HG03457 (cell line): ENCODE measurements at regions not wholly inside any gene's neighbourhood (a gene's known extent, or its start where the extent isn't known, plus 50 kb on each side); places are given as distances from the start of the nearest gene placed in this dataset.
"Not testable (repeated sequence)": the region's sequence is repeated elsewhere in the genome, so short reads cannot be mapped to it uniquely, and the experiment has no call there.

Source experiments
- ATAC-seq: cut with Tn5 transposase; IDR thresholded peaks from one replicate; pipeline ENCODE4 v1.9.1; 2021; ENCODE audit warnings: moderate number of reproducible peaks; ENCODE audit not compliant: unreplicated experiment

DNA sequence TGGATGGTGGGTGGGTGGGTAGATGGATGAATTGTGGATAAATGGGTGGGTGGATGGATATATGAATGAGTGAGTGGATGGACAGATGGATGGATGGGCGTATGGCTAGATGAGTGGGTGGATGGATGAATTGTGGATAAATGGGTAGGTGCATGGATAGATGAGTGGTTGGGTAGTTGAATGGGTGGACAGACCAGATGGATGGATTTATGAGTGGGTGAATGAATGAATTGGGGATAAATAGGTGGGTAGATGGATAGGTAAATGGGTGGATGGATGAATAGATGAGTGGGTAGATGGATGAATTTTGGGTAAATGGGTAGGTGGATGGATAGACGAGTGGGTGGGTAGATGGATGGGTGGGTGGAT lies 108.7 kb downstream of the NPIPB11 start:
- not testable (repeated sequence) for ATAC-seq

DNA sequence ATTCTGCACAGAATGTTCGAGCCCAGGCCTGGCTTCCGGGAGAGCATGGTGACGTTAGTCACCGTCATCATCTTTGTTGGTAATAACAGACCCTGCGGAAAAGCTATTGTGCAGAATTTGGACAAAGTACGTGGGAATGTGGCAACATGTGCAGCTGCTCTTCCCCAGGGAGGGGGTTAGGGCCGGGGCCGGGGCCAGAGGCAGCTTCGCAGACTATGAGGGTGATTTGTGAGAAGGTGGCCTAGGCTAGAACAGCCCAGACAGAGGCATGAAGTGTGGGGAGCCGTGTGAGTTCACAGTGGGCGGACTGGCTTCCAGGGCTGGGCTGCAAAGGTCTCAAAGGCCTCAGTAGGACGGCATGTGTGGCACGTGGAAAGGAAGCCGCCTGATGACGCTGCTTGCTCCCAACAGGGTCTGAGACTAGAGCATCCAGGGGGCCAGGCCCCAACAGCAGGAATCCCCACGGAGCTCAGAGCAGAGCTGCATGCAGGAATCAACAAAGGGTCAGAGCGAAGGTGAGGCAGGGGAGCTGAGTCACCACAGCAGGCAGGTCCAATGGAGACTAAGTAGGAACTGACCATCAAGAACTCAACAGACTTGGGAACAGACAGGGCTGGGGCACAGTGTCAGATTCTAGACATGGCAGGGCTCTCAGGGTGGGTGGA lies 109.2 kb downstream of the NPIPB11 start:
- ATAC-seq, result not testable (repeated sequence)

DNA sequence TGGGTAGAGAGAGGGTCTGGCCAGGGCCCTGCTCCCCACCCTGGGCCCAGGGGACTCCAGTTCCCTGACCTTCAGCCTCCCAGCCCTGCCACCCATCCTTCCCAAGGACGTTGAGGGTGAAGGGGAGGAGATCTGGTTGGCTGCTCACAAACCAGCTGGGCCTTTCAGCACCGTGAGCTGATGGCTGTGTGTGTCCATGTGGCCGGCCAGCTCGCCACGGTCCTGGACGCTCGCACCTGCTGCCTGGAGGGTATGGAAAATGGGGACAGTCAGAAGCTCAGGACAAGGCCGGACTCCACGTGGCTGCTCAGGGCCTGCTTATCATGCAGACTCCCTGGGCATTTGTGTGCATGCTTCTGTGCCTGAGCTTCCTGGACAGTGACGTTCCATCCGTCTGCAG lies 110.3 kb downstream of the NPIPB11 start:
- ATAC-seq, result not testable (repeated sequence)

DNA sequence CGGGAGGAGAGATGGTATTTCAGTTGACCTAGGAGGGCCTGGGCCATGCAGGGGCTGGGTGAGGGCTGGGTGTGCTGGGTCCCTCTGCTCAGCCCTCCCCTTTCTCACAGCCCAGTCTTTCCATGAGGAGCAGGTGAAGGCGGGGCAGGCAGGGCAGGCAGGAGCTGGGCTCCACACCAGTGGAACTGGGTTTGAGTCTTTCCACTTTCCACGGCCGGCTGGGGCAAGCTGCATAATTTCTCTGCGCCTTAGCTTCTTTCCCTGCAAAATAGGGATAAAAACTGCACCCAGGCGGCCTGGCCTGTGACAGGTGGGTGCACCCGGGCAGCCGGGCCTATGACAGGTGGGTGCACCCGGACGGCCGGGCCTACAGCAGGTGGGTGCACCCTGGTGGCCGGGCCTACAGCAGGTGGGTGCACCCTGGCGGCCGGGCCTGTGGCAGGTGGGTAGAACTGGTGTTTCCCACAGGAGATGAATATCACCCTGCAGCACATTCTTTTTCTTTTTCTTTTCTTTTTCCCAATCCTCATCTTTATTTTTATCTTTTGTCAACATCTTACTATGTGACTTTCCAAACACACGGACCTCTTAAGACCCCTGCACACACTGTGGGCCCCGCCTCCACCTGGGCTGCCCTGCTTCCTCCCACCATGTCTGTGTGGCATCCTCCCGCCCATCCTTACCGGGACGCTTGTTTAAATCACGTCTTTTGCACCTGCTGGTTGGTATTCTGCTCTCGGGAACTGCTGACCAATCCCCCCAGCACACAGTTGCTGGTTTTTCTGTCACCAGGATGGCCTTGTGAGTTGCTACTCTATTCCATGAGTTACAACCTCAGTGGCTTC lies 111.3 kb downstream of the NPIPB11 start:
- not testable (repeated sequence) for ATAC-seq

DNA sequence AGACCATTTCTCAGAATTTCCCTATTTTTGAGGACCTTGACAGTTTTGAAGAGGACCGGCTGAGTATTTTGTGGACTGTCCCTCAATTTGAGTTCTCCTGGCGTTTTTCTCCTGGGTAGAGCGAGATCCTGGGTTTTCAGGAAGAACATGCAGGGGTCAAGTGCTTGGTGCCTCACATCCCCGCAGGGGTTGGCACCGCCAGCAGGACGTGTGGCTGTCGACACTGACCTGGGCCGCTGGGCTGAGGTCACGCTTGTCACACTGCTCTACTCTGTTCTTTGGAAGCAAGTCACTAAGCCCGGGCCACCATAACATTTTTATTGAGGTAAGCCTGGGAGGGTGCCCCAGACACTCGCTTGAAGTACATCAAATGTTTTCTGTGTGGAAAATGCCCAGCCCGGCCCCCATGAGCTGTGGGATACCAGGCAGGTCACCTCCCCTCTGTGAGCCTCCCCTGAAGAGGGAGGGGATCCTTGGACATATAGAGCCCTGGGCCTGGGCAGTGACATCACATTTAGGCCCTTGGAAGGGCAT lies 112.0 kb downstream of the NPIPB11 start:
- ATAC-seq, result not testable (repeated sequence)

DNA sequence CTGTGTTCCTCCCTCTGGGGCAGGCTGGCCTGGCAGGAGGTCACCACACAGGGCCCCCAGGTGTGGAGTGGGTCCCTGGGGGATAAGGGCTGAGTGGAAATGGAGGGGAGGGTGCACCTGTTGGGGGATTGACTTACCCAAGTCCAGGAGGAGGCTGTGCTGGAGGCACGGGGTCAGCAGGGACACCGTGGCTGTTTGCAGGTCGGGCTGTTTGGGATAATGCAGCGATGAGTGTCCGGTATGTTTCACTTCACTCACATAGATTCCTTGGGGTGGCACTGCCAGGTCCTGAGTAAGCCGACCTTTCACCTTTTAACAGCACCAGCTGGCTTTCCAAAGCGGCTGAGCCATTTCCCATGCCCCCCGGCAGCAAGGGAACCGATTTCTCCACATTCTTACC lies 113.0 kb downstream of the NPIPB11 start:
- ATAC-seq, result not testable (repeated sequence)

DNA sequence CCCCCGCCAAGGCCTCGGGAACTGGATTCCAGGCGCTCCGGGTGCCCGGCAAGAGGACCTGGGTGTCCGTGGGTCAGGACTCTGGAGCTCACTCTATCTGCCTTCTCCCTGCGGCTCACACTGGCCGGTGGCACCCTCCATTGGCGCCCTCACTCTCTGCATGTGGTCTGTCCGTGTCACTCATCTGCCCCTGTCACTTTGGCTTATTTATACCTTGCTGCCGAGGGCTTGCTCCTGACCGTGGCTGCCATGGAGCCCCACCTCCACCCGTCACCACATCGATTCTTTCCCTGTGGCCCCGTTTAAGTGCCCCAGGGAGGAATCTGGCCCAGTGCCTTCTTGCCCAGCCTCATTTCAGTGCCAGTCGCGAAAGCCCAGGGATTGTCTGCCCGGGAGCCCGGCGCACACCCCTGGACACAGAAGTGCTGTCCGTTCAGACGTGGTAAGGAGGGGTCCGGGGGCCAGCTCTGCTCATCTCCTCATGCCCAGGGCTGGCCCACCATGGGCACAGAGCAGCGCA lies 113.5 kb downstream of the NPIPB11 start:
- ATAC-seq, result not testable (repeated sequence)

DNA sequence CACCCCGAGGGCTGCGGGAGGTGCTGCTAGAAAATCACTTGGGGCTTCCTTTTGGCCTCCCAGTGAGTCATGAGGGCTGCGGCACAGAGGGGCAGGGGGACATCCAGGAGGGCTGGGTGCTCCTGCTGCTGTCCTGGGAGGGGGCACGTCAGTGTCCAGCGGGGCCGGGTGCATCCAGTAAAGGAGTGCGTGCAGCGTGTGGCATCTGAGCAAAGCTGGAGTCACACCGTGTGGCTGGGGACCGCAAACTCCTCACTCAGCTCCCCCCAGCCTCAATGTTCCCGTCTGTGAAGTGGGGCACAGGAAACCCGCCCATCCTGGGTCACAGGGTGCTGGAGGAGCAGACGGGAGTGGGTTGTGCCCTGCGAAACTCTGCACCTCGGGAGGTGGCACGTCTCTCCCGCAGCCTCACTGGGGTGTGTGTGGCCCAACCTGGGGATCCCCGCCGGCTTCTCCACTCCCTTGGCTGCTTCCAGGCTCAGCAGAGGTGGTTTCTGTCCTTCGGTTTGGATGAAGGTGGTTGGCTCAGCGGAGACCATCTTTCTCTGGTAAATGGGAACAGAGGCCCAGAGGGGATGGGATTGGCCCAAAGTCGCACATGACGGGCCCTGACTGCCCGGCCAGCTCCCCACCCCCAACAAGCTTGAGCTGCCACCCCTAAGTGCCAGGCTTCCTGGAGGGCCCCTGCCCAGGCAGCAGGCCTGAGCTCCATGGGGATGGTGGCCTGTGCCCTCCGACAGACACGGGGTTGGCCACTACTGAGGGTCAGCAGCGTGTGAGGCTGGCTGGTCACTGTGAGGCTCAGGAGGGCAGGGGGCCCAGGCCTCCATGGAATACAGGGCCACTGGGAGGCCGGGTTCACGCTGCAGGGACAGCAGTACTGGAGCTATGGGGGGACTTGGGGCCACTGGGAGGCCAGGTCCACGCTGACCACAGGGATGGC lies 114.9 kb downstream of the NPIPB11 start:
- not testable (repeated sequence) for ATAC-seq

DNA sequence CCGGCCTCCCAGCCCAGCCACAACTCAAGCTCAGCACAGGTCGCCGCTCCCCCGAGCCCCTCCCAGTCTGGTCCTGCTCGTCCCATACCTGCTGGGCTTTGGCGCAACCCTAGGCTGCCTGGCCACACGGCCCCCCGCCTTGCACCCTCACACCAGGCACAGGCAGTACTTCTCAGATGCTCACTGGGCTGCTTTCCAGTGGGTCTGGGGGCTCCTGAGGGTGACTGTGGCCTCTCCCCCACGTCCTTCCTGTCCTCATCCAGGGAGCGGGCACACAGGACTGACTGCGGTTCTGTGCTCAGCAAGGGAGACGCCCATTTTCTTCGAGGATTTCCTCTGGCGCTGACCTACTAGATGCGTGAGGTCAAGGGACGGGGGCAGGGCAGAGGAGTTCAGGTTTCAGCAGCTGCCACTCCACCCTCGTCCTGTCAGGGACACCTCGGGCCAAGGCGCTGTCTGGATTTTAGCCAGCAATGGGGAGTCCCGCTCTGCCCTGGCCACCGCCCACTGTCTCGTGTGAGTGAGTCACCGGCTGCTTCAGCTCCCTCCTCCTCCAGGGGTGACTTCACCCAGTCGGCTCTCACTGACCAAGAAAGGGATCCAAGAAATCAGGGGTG lies 115.8 kb downstream of the NPIPB11 start:
- ATAC-seq, result peak; percentile 73

DNA sequence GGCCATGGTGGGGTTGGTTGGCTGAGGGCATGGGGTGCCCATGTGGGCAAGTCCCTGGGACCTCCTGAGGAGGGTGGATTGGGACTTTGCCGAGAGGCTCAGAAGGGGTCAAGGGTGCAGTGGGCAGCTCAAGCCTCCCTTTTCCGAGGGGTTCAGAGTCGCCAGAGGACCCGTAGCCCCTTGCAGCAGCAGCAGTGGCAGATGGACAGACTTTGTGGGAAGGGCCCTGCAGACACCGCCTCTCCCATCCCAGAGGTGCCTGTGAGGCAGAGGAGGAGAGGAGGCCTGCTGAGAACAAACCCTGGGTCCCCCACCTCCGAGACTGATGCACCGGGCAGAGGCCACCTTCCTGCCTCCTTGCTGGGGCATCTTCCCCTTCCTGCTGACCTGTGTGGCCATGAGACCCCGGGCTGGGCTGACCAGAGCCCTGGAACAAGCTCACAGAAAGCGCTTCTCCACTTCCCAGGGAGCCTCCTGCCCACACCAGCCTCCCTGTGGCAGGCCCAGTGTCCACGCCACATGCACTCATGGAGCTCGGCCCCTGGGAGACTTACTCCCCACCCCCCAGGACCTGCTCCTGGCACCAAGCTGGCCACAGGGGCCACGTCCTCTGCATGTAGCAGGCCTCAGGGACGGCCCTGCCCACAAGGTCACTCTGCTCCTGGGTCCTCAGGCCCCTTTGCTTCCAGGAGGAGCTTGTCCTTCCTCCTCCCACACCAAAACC lies 116.8 kb downstream of the NPIPB11 start:
- ATAC-seq, result not testable (repeated sequence)

DNA sequence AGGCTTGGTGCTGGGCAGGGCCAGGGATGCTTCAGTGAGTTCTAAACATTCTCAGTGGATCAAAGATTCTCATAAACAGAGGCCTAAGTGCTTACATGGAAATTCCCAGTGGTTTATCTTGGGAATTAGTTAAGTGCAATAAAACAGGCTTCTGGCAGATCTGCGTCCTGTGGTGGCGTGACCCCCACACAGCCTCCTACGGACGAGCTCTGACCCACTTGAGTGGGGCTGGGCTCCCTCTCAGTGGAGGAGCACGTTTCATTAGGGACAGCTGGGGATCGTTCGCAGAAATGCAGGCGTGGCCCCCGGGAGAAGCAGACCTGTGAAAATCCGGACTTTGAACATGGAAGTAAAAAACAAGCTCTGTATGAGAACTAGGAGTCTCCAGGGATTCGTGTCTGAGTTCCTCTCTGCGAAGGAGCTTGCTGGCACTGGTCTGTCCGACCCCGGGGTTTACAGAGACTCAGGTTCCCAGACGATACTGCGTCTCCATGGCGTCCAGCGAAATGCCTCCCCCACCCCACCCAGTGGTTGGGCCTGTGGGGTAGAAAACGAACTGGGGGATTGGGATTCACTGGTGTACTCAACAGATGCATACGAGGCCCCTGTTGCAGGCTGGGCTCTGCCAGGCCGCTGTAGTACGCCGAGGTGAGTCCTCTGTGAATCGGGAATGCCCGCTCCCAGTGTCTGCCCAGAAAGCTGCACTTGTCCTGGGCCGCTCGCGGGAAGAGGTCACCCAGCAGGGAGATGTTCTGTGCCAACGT lies 117.6 kb downstream of the NPIPB11 start:
- ATAC-seq, result not testable (repeated sequence)

DNA sequence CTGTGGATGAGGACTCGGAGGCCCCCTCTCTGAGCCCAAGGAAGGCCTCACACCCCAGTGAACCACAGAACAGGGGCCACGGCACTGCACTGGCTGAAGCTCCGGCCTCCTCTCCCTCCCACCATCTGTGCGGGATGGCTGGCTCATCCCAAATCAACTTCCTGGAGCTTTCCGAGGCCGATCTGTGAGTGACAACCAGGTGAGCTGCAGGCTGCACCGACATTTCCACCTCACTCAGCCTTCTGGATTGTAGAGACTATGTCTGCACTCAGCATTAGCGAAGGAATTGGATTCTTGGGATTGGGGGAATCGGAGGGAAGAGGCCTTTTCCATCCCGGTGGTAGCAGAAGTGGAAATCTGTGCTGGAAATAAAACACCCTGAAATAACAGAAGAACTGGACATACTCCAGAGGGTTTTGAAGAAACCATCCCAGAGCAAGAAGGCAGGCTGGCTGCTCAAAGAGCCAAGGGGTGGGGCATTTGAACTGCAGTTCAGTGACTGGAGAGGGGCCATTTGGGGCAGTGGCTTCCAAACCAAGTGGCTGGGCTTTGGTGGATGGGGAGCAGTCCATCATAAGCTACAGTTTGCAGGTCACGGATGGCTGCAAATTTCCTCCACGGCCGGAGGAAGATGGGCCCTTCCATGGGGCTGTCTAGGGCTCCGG lies 118.5 kb downstream of the NPIPB11 start:
- not testable (repeated sequence) for ATAC-seq

DNA sequence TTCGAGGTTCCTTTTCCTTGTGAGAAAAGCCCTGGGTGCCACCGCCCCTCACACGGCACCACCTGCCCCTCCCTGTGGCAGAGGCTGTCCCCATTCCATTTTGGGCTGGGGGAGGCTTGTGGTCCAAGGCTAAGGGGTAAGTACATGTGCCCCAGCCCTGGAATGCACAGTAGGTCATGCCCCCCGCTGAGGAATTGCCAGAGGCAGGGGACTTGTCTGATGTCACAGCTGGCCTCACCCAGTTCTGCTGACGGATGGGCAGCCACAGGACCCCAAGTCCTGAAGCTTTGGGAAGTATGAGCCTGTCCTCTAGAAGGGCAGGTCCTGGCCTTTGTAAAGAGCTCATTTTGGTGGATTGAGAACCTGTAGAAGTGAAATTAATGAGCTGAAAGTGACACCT lies 119.3 kb downstream of the NPIPB11 start:
- ATAC-seq, result not testable (repeated sequence)

DNA sequence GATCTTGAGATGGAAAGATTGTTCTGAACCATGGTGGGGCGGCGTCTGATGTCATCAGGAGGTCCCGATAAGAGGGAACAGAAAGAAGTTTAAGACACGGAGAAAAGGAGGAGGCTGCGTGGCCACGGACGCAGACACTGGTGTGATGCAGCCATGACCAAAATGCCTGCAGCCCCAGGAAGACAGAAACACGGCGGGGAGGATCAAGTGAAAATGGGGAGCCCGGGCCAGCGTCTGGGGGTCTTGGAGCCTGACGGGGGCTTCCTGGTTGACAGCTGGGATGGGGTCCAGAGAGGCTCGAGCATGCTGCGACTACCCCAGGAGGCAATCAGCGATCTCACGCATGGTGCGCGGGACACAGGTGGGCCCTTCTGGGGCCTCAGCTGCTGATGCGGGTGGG lies 119.7 kb downstream of the NPIPB11 start:
- not testable (repeated sequence) for ATAC-seq

DNA sequence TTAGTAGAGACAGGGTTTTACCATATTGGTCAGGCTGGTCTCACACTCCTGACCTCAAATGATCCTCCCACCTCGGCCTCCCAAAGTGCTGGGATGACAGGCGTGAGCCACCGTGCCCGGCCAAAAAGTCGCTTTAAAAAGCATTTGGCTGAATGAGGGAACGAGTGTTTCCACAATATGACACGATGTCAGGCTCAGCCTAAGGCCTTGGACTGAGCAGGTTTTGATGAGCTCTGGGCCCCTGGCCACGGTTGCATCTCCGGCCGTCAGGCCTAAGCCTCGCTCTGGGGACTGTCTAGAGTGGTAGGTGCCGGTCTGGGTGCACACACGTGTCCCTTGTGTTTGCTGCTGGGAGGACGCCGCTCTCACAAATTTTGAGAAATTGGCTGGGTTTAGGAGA lies 120.3 kb downstream of the NPIPB11 start:
- ATAC-seq, result not testable (repeated sequence)

DNA sequence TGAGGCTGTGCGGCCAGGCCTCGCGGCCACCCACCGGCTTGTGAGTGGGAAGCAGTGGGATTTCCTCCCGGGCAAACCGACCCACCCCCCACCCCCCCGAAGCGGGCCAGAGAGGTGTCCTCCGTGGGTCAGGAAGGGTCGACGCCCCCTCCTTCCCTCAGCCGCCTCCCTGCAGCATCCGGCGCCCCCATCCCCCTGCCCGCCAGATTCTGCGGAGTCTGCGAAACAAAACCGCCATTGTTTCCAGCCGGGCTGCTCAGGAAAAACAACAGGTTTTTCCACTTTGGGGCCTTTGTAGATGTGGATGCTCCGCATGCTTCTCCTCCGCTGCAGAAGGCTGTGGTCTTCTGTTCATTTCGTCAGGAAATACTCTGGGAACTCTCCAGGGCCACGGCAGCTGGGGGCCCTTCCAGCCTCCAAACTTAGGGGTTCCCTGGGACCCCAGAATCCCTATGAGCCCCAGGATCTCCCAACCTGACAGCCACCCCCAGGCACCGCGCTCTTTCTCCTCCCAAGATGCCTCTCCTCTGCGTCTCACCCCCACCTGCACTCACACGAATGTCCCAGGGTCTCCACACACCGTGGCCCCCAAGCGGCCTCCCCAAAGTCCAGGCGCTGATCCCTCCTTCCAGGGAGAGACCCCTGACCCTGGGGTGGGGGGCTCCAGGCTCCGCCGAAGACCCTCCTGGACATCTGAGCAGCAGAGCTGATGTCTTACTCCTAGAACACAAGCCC lies 121.2 kb downstream of the NPIPB11 start:
- ATAC-seq, result not testable (repeated sequence)

DNA sequence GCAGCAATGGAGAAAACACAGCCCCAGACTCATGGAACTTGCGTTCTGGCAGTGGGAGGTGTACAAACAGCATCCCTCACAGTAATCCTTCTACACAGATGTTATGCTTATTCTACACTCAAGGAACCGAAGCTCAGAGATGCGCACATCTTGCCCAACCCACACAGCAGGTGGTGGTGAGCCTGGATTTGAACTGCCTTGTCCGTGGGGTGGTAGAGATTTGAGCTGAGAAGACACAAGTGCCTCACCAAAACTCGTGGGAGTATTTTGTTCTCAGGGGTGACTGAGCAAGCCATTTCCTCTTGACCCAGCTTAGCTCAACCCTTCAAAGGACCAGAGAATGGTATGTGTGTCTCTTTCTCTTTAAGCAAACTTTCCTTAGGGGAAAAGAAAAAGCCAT lies 121.8 kb downstream of the NPIPB11 start:
- not testable (repeated sequence) for ATAC-seq

DNA sequence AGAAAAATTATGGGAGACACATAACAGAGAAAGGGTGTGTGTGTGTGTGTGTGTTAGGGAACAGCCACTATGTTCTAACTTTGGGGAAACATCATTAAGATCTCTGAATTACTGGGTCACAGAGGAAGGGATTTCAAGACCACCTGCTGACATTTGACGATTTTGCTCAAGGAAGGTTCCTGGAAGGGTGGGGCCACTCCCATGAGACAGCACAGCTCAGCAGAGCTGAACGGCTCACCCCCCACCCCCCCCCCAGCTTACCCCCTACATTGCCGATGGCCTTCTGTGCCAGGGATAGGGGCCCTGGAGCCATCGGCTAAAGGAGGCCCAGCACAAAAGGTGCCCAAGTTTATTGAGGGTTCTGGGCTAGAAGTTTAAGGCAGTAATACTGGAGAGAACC lies 122.4 kb downstream of the NPIPB11 start:
- ATAC-seq, result not testable (repeated sequence)
